DND-41 (cell line): ENCODE measurements at regions not wholly inside any gene's neighbourhood (a gene's known extent, or its start where the extent isn't known, plus 50 kb on each side); places are given as distances from the start of the nearest gene placed in this dataset.

Source experiments
- ATAC-seq: fragments of 200-7000 bp; cut with Tn5 transposase; 3 replicates; pipeline ENCODE4 v1.9.1; 2021; ENCODE audit warnings: low read depth; ENCODE audit not compliant: insufficient read depth
- DNase-seq: peaks from one replicate; pipeline ENCODE4 v3.0.0-alpha.2; 2020
- H2AFZ ChIP-seq: 2 replicates; pipeline ENCODE4 v1.6.0; 2012; ENCODE audit warnings: low read depth, low read length
- H3K27ac ChIP-seq: 2 replicates; pipeline ENCODE4 v1.5.1; 2012; ENCODE audit warnings: low read length, inconsistent platforms
- H3K27me3 ChIP-seq: fragments of 200-600 bp; sonication (generic); 2 replicates; pipeline ENCODE4 v1.6.0; 2012; ENCODE audit warnings: low read length, mild to moderate bottlenecking, inconsistent platforms; ENCODE audit not compliant: insufficient read depth, poor library complexity
- H3K36me3 ChIP-seq: 2 replicates; pipeline ENCODE4 v1.5.1; 2012; ENCODE audit warnings: low read length, inconsistent platforms; ENCODE audit not compliant: insufficient read depth
- H3K4me1 ChIP-seq: 2 replicates; pipeline ENCODE4 v1.5.1; 2012; ENCODE audit warnings: mild to moderate bottlenecking, low read length; ENCODE audit not compliant: insufficient read depth
- H3K4me2 ChIP-seq: 2 replicates; pipeline ENCODE4 v1.6.0; 2012; ENCODE audit warnings: mild to moderate bottlenecking, moderate library complexity, low read length, inconsistent platforms; ENCODE audit not compliant: insufficient read depth
- H3K4me3 ChIP-seq, 2 experiments: fragments of 200-600 bp in 1 of 2; shearing (Covaris generic) in 1 of 2; 2 replicates each; pipeline ENCODE4 v1.5.1; 2012 to 2016; ENCODE audit warnings: inconsistent platforms in 2 of 2, low read length in 2 of 2, mild to moderate bottlenecking in 2 of 2, low read depth in 1 of 2, moderate library complexity in 1 of 2
- H3K79me2 ChIP-seq: 2 replicates; pipeline ENCODE4 v1.6.0; 2012; ENCODE audit warnings: low read length, inconsistent platforms; ENCODE audit not compliant: insufficient read depth
- H3K9ac ChIP-seq: 2 replicates; pipeline ENCODE4 v1.6.0; 2012; ENCODE audit warnings: low read depth, mild to moderate bottlenecking, inconsistent platforms, low read length, moderate library complexity
- H3K9me3 ChIP-seq: 2 replicates; pipeline ENCODE4 v1.5.1; 2012; ENCODE audit warnings: low read length, moderate library complexity, mild to moderate bottlenecking, inconsistent platforms; ENCODE audit not compliant: insufficient read depth, severe bottlenecking
- H4K20me1 ChIP-seq: 2 replicates; pipeline ENCODE4 v1.6.0; 2012; ENCODE audit warnings: low read length; ENCODE audit not compliant: insufficient read depth
- CTCF ChIP-seq: IDR thresholded peaks from 2 replicates; pipeline ENCODE4 v1.5.1; 2012; ENCODE audit warnings: borderline replicate concordance, low read length, moderate library complexity, mild to moderate bottlenecking; ENCODE audit not compliant: poor library complexity, severe bottlenecking; ENCODE audit errors: extremely low read depth
- EZH2 ChIP-seq: IDR thresholded peaks from 3 replicates; pipeline ENCODE4 v1.6.1; 2012; ENCODE audit warnings: borderline replicate concordance, low read depth, mild to moderate bottlenecking, moderate library complexity, low read length, inconsistent platforms; ENCODE audit not compliant: severe bottlenecking

- H3K27me3 ChIP-seq = no peaks in the 10 kb centered on the region
- no peak overlapping the region for H3K4me3 ChIP-seq
- no peak overlapping the region for H3K9ac ChIP-seq
- H3K4me1 ChIP-seq = no peaks in the 10 kb centered on the region
- DNase-seq (no peak), ATAC-seq (no peak)
- no peaks in the 10 kb centered on the region for H3K79me2 ChIP-seq
- no peak overlapping the region for H3K4me2 ChIP-seq
- H3K36me3 ChIP-seq = no peaks in the 10 kb centered on the region
- TF ChIP-seq CTCF (no peak), EZH2 (no peak)
- H3K9me3 ChIP-seq = no peaks in the 10 kb centered on the region
- no peak overlapping the region for H2AFZ ChIP-seq
- H4K20me1 ChIP-seq = no peaks in the 10 kb centered on the region
- no peak overlapping the region for H3K27ac ChIP-seq
Observed at GRCh38 chr6:41404182-41404845, 68.9 kb downstream of the NCR2 start.

GRCh38 chr6:41405941-41406727 is 70.7 kb downstream of the NCR2 start:
- TF ChIP-seq EZH2 (no peak), CTCF (no peak)
- Histone ChIP-seq H3K4me2 (no peak overlapping the region), H4K20me1 (no peaks in the 10 kb centered on the region), H3K27ac (no peak overlapping the region), H3K4me3 (no peak overlapping the region), H3K36me3 (no peaks in the 10 kb centered on the region), H3K9me3 (no peaks in the 10 kb centered on the region), H3K79me2 (no peaks in the 10 kb centered on the region), H2AFZ (no peak overlapping the region; the same call in 1 of the 2 replicates), H3K27me3 (no peaks in the 10 kb centered on the region), H3K9ac (no peak overlapping the region), H3K4me1 (no peaks in the 10 kb centered on the region)
- ATAC-seq (no peak), DNase-seq (no peak)

- Histone ChIP-seq H3K27me3 (no peaks in the 10 kb centered on the region), H3K36me3 (no peaks in the 10 kb centered on the region), H3K27ac (no peak overlapping the region), H3K4me1 (no peaks in the 10 kb centered on the region), H3K9ac (no peak overlapping the region), H4K20me1 (no peaks in the 10 kb centered on the region), H3K4me2 (no peak overlapping the region), H3K79me2 (no peaks in the 10 kb centered on the region), H2AFZ (no peak overlapping the region), H3K4me3 (no peak overlapping the region), H3K9me3 (no peaks in the 10 kb centered on the region)
- no peak for ATAC-seq
- no peak for DNase-seq
- TF ChIP-seq CTCF (no peak), EZH2 (no peak)
Observed at GRCh38 chr6:41406728-41407489, 71.5 kb downstream of the NCR2 start.
